22Rv1 (cell line): ENCODE measurements at regions not wholly inside any gene's neighbourhood (a gene's known extent, or its start where the extent isn't known, plus 50 kb on each side); places are given as distances from the start of the nearest gene placed in this dataset.

Experiments used
- H3K27ac ChIP-seq: fragments of 450-650 bp; 2 replicates; pipeline ENCODE4 v1.5.1; 2017
- CTCF ChIP-seq: fragments of 450-650 bp; IDR thresholded peaks from 2 replicates; pipeline ENCODE4 v1.5.1; 2017; ENCODE audit warnings: mild to moderate bottlenecking
- ZFX ChIP-seq: fragments of 450-650 bp; IDR thresholded peaks from 2 replicates; pipeline ENCODE4 v1.6.1; 2017; ENCODE audit warnings: antibody characterized with exemption, borderline replicate concordance

GRCh38 chr7:46288861-46289260, 367.8 kb upstream of the IGFBP3 start:
- H3K27ac ChIP-seq = no peak overlapping the region
- TF ChIP-seq CTCF (no peak), ZFX (no peak)

GRCh38 chr7:46288010-46288409, 366.9 kb upstream of the IGFBP3 start:
- peak overlapping the region; percentile 49 for H3K27ac ChIP-seq
- no peak for TF ChIP-seq ZFX
- no peak for TF ChIP-seq CTCF

GRCh38 chr7:46286957-46287356, 365.9 kb upstream of the IGFBP3 start:
- TF ChIP-seq CTCF (no peak), ZFX (no peak)
- peak overlapping the region; percentile 49 for H3K27ac ChIP-seq

- no peak overlapping the region for H3K27ac ChIP-seq
- TF ChIP-seq ZFX = no peak
Observed at GRCh38 chr7:46286356-46286755, 365.3 kb upstream of the IGFBP3 start.

GRCh38 chr7:46285878-46286277, 364.8 kb upstream of the IGFBP3 start:
- H3K27ac ChIP-seq = no peak overlapping the region
- no peak for TF ChIP-seq ZFX
- TF ChIP-seq CTCF = no peak

- TF ChIP-seq CTCF = no peak
- TF ChIP-seq ZFX = no peak
- no peak overlapping the region for H3K27ac ChIP-seq
Observed at GRCh38 chr7:46283852-46284251, 362.8 kb upstream of the IGFBP3 start.

- no peak overlapping the region for H3K27ac ChIP-seq
- TF ChIP-seq CTCF (no peak), ZFX (no peak)
Observed at GRCh38 chr7:46282155-46282554, 361.1 kb upstream of the IGFBP3 start.

- no peak for TF ChIP-seq CTCF
- no peak for TF ChIP-seq ZFX
- peak overlapping the region; percentile 18 for H3K27ac ChIP-seq
Observed at GRCh38 chr7:46281071-46281470, 360.0 kb upstream of the IGFBP3 start.
